ENCODE measurements at regions not wholly inside any gene's neighbourhood (a gene's known extent, or its start where the extent isn't known, plus 50 kb on each side); places are given as distances from the start of the nearest gene placed in this dataset.

DNA sequence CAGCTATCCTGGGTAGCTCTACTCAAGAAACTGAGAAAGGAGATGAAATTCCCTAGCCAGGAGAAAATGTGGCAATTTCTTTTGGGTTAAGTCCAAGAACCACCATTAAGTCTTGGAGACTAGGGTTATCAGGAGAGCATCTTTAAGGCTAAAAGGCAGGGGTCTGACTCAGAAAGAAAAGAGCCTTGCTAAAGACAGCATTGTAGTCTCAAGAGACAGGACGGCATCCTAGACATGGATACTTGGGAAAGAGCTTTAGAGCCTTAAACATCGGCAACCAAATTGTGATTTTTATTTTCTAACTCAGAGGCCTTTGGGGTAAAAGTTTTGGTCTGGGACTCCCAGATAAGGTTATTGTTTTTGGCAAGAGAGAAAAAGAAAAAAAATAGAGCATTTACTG lies 83.1 kb downstream of the FAS start:
- Histone ChIP-seq H4K20me1 (ENCODE audit: insufficient read depth, low read length) (no peaks in the 10 kb centered on the region), H3K9me3 (ENCODE audit: insufficient read depth, low read length, severe bottlenecking) (no peaks in the 10 kb centered on the region), H3K36me3 (ENCODE audit: insufficient read depth, low read length) (no peaks in the 10 kb centered on the region), H3K4me3 (ENCODE audit: low read depth in 1 of 2, low read length in 2 of 2) (no peak overlapping the region), H2AFZ (ENCODE audit: low read depth, low read length) (no peak overlapping the region), H3K4me1 (ENCODE audit: insufficient read depth, low read length) (no peaks in the 10 kb centered on the region), H3K27me3 (ENCODE audit: insufficient read depth, low read length, poor library complexity) (no peaks in the 10 kb centered on the region), H3K4me2 (ENCODE audit: insufficient read depth, low read length) (no peak overlapping the region), H3K9ac (ENCODE audit: low read depth, low read length) (no peak overlapping the region), H3K27ac (ENCODE audit: low read length) (no peak overlapping the region), H3K79me2 (ENCODE audit: insufficient read depth, low read length) (no peaks in the 10 kb centered on the region)
- TF ChIP-seq EZH2 (IDR thresholded peaks at IDR 0.05; ENCODE audit: borderline replicate concordance, low read depth, low read length, severe bottlenecking) = no peak
- TF ChIP-seq, protein P1, sequence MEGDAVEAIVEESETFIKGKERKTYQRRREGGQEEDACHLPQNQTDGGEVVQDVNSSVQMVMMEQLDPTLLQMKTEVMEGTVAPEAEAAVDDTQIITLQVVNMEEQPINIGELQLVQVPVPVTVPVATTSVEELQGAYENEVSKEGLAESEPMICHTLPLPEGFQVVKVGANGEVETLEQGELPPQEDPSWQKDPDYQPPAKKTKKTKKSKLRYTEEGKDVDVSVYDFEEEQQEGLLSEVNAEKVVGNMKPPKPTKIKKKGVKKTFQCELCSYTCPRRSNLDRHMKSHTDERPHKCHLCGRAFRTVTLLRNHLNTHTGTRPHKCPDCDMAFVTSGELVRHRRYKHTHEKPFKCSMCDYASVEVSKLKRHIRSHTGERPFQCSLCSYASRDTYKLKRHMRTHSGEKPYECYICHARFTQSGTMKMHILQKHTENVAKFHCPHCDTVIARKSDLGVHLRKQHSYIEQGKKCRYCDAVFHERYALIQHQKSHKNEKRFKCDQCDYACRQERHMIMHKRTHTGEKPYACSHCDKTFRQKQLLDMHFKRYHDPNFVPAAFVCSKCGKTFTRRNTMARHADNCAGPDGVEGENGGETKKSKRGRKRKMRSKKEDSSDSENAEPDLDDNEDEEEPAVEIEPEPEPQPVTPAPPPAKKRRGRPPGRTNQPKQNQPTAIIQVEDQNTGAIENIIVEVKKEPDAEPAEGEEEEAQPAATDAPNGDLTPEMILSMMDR (IDR thresholded peaks at IDR 0.05; ENCODE audit: borderline replicate concordance, extremely low read depth, low read length, poor library complexity, severe bottlenecking) = no peak
- ATAC-seq (ENCODE audit: insufficient read depth, low read depth) = no peak
- no peak for DNase-seq

- H3K4me1 ChIP-seq (ENCODE audit: insufficient read depth, low read length) = no peaks in the 10 kb centered on the region
- TF ChIP-seq, protein P1 (IDR thresholded peaks at IDR 0.05; ENCODE audit: borderline replicate concordance, extremely low read depth, low read length, poor library complexity, severe bottlenecking) = no peak
- TF ChIP-seq EZH2 (IDR thresholded peaks at IDR 0.05; ENCODE audit: borderline replicate concordance, low read depth, low read length, severe bottlenecking) = no peak
- H3K79me2 ChIP-seq (ENCODE audit: insufficient read depth, low read length) = no peaks in the 10 kb centered on the region
- DNase-seq (no peak), ATAC-seq (ENCODE audit: insufficient read depth, low read depth) (no peak)
- no peaks in the 10 kb centered on the region for H3K27me3 ChIP-seq (ENCODE audit: insufficient read depth, low read length, poor library complexity)
- no peak overlapping the region for H3K4me3 ChIP-seq (ENCODE audit: low read depth in 1 of 2, low read length in 2 of 2)
- H3K9ac ChIP-seq (ENCODE audit: low read depth, low read length) = no peak overlapping the region
- no peak overlapping the region for H3K4me2 ChIP-seq (ENCODE audit: insufficient read depth, low read length)
- no peaks in the 10 kb centered on the region for H3K9me3 ChIP-seq (ENCODE audit: insufficient read depth, low read length, severe bottlenecking)
- no peaks in the 10 kb centered on the region for H3K36me3 ChIP-seq (ENCODE audit: insufficient read depth, low read length)
- H4K20me1 ChIP-seq (ENCODE audit: insufficient read depth, low read length) = no peaks in the 10 kb centered on the region
- H2AFZ ChIP-seq (ENCODE audit: low read depth, low read length) = no peak overlapping the region
- H3K27ac ChIP-seq (ENCODE audit: low read length) = no peak overlapping the region
Observed at GRCh38 chr10:89069589-89069988, 79.0 kb downstream of the FAS start.

Measured in DND-41 (cell line).